Activated T-helper 17 cell treated with anti-CD3 and anti-CD28 coated beads, Interleukin-2, amount 50 U/mL, for 72 hours (primary cell): ENCODE measurements at regions not wholly inside any gene's neighbourhood (a gene's known extent, or its start where the extent isn't known, plus 50 kb on each side); places are given as distances from the start of the nearest gene placed in this dataset.
"Not testable (repeated sequence)": the region's sequence is repeated elsewhere in the genome, so short reads cannot be mapped to it uniquely, and the experiment has no call there.

Source experiments
- ATAC-seq: fragments of 150-1000 bp; cut with Tn5 transposase; replicated peaks from 2 replicates; pipeline ENCODE4 v1.10.0; 2021; ENCODE audit warnings: mild to moderate bottlenecking, moderate library complexity
- H3K27ac Mint-ChIP-seq: one replicate; pipeline ENCODE4 v1.8.0; 2022; ENCODE audit warnings: mixed read lengths
- H3K27me3 Mint-ChIP-seq: one replicate; pipeline ENCODE4 v1.8.0; 2022; ENCODE audit warnings: mixed read lengths
- H3K36me3 Mint-ChIP-seq: one replicate; pipeline ENCODE4 v1.8.0; 2022; ENCODE audit warnings: low read depth, mild to moderate bottlenecking, mixed read lengths
- H3K4me1 Mint-ChIP-seq: one replicate; pipeline ENCODE4 v1.8.0; 2022; ENCODE audit warnings: mixed read lengths
- H3K4me3 Mint-ChIP-seq: one replicate; pipeline ENCODE4 v1.8.0; 2022; ENCODE audit warnings: mild to moderate bottlenecking, mixed read lengths
- H3K9me3 Mint-ChIP-seq: one replicate; pipeline ENCODE4 v1.8.0; 2022; ENCODE audit warnings: mixed read lengths

DNA sequence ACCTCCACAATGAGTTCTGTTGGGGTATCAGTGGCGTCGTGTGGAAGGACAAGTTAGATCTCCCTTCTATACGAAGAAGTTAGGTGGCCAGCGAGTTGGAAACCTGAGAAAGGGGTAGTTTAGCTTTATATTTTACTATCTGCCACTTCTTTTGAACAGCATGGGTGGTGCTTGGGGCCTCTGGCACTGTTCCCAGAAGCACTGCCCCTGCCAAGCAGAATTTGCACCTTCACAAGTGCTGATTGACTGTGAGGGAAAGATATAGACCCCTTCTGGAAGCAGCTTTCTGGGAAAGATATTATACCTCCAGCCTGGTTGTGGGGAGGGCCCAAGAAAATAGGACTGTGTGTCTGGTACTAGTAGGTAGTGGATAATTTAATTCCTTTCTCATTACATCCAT lies 246.9 kb downstream of the FBXO8 start:
- Mint-ChIP-seq H3K27ac (no peak overlapping the region), H3K4me1 (no peaks in the 10 kb centered on the region), H3K27me3 (peaks cover 3% of the 10 kb centered on the region), H3K36me3 (no peaks in the 10 kb centered on the region), H3K9me3 (no peaks in the 10 kb centered on the region), H3K4me3 (no peak overlapping the region)
- ATAC-seq, result no peak

DNA sequence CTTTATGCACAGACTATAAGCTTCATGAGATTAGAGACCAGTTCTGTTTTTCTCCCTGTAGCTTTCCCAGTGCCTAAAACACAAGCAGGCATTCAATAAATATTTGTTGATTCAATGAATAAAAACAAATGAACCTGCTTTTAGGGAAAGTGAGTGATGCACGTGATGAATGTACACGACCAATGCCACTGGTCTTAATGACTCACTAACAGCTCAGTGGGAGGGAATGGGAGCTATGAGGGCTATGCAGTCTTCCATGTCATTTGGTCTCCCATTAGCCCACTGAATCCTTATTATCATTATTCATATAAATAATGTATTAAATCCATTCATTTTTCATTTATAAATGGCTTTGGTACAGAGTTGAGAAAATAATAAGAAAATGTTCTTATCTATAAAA lies 247.4 kb downstream of the FBXO8 start:
- Mint-ChIP-seq H3K4me1 (no peaks in the 10 kb centered on the region), H3K36me3 (no peaks in the 10 kb centered on the region), H3K9me3 (no peaks in the 10 kb centered on the region), H3K4me3 (no peak overlapping the region), H3K27ac (no peak overlapping the region), H3K27me3 (peaks cover 3% of the 10 kb centered on the region)
- no peak for ATAC-seq

DNA sequence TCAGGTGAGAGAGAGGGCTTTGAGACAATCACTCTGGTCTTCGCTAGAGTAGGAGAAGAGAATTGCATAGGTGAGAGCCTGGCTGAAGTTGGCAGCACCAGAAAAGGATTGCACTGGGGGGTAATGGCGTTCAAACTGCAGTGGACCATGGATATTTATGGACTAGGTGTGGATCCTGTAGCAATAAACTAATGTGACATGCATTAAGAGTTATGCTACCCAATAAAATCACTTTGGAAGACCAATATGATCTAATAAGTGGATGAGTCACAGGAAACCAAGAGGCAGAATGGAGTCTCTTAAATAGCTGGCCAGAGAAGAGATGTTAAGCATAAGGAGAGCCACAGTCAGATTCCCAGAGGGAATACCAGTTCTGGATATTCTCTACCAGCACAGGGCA lies 259.8 kb downstream of the FBXO8 start:
- Mint-ChIP-seq H3K4me3 (no peak overlapping the region), H3K27ac (no peak overlapping the region), H3K27me3 (peaks cover 3% of the 10 kb centered on the region), H3K9me3 (no peaks in the 10 kb centered on the region), H3K4me1 (no peaks in the 10 kb centered on the region), H3K36me3 (no peaks in the 10 kb centered on the region)
- ATAC-seq, result no peak

DNA sequence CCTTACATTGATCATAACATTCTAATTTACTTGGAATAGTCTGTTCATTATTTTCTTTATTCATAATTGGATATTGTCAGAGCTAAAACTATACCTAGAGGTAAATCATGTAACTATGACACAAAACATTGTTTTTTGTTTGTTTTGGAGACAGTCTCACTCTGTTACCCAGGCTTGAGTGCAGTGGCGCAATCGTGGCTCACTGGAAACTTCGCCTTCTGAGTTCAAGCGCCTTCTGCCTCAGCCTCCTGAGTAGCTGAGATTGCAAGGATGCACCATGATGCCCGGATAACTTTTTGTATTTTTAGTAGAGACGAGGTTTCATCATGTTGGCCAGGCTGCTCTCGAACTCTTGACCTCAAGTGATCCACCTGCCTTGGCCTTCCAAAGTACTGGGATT lies 265.2 kb downstream of the FBXO8 start:
- no peaks in the 10 kb centered on the region for H3K36me3 Mint-ChIP-seq
- H3K9me3 Mint-ChIP-seq, result no peaks in the 10 kb centered on the region
- ATAC-seq, result no peak
- H3K4me1 Mint-ChIP-seq, result no peaks in the 10 kb centered on the region
- no peak overlapping the region for H3K4me3 Mint-ChIP-seq
- peaks cover 3% of the 10 kb centered on the region for H3K27me3 Mint-ChIP-seq
- H3K27ac Mint-ChIP-seq, result no peak overlapping the region

DNA sequence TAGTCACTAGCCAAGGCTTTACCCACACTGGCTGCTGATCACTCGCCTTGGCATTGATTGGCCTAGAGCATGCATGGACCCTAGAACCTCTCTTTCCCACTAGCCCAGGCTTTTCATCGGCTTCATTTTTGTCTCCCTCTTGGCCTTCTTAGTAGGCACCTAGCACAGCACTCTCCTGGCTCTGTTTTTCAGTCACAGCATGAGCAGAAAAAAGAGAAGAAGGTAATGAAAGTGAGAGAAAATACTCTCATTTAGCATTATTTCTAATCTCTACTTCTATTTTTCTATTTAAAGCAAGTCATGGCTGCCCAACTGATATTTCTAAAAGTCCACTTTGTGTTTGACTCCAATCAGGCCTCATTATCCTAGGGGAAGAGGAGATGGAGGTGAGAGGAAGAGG lies 267.2 kb downstream of the FBXO8 start:
- Mint-ChIP-seq H3K27me3 (peaks cover 6% of the 10 kb centered on the region), H3K4me1 (no peaks in the 10 kb centered on the region), H3K4me3 (no peak overlapping the region), H3K36me3 (no peaks in the 10 kb centered on the region), H3K27ac (no peak overlapping the region), H3K9me3 (no peaks in the 10 kb centered on the region)
- no peak for ATAC-seq

DNA sequence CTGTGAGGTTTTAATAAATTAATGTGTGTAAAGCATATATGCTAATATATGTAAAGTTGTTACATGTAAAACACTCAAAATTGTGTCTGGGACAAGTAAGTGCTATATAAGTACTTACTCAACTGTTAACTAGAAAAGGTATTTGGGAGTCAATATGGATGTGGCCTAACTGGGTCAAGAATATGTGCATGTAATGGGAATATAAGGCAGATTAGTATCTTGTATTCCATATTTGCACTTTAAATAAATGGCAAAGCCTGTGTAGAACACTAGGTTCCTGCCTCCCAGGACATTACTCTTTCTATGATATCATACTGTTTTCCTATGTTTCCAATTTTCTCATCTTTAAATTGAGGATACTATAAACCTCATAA lies 270.6 kb downstream of the FBXO8 start:
- Mint-ChIP-seq H3K9me3 (no peaks in the 10 kb centered on the region), H3K4me3 (no peak overlapping the region), H3K36me3 (no peaks in the 10 kb centered on the region), H3K27ac (no peak overlapping the region), H3K27me3 (peaks cover 6% of the 10 kb centered on the region), H3K4me1 (no peaks in the 10 kb centered on the region)
- ATAC-seq, result no peak

DNA sequence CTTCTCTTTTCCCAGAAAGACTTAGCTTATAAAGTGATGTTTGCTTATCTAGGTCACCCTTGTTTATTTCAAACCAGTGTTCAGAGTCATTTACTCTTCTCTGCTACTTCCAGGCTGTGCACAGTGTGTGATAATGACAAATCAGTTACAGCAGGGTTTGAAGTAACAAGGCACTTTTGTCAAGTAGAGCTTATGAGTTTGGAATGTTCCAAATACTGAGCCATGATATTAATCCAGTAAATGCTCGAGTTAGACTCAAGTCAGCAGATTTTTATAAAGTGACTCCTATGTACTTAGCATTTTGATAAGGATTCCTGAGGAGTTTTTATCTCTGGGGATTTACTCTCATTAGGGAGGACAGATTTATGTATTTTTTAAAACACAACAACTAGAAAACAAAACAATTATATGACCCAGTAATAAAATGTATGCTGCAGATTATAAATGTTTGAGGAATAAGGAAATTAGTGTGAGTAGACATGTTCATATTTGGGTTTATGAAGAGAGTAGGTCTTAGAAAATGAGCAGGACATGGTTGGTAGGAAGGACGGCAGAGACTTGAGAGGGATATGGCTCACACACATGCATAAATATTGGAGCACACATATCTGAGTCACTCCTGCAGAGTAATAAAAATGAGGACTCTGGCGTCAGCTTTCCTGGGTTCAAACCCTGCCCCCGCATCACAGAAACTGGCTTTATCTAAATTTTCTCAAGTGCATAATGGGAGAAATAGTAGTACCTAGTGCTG lies 271.2 kb downstream of the FBXO8 start:
- Mint-ChIP-seq H3K27me3 (peaks cover 6% of the 10 kb centered on the region), H3K4me3 (no peak overlapping the region), H3K36me3 (no peaks in the 10 kb centered on the region), H3K27ac (no peak overlapping the region), H3K4me1 (no peaks in the 10 kb centered on the region), H3K9me3 (no peaks in the 10 kb centered on the region)
- ATAC-seq, result no peak

DNA sequence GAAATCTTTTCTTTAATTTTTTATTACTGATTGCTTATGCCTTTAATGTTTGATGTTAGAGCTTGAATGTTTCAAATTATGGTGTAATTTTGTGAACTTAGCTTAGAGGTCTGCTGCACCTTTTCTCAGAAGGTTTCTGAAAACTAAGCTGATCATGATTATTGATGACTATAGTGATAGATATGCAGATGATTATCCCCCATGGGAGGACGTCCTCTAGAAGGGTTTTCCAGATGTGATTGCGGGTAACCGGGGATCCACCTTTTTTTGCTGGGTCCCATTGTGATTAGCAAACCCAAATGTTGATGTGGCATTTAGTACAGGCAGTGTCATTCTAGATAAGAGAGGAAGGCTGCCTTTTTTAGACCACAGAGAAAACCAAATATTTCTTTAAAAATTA lies 272.9 kb downstream of the FBXO8 start:
- Mint-ChIP-seq H3K4me3 (no peak overlapping the region), H3K9me3 (no peaks in the 10 kb centered on the region), H3K36me3 (no peaks in the 10 kb centered on the region), H3K4me1 (no peaks in the 10 kb centered on the region), H3K27ac (no peak overlapping the region), H3K27me3 (peaks cover 6% of the 10 kb centered on the region)
- ATAC-seq, result no peak

DNA sequence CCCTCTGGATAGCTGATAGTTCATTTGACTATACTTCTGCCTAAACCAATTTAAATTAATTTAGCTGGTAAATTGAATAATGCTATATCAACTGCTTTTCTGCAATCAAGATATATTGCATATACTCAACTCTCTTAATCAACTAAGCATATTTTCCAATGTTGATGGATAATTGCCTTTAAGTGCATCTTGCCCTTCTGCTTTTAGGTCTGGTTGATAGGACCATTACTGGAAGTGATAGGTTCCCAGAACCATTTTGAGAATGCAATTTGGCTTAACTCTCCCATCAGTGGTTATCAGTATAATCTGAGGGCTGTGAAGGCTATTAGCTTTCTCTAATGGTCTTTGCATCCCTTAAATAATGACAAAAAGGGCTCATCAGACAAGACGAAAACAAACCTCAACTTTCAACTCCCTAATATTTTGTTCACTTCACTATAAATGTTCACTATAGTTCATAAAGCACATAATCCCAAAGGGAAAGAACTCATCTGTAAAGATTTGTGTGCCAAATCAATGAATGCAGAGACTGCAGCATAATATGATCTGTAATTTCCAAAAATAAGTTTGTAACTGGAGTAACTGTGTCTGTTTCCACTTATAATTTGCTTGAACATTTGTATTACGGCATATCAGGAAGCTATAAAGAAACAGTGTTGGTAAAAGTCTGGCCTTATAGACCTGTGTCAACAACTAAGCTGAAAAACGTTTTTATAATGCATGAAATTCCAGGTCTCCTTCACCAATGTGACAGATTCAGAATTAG lies 273.6 kb downstream of the FBXO8 start:
- Mint-ChIP-seq H3K36me3 (no peaks in the 10 kb centered on the region), H3K27ac (no peak overlapping the region), H3K9me3 (no peaks in the 10 kb centered on the region), H3K4me1 (no peaks in the 10 kb centered on the region), H3K27me3 (peaks cover 6% of the 10 kb centered on the region), H3K4me3 (no peak overlapping the region)
- ATAC-seq, result no peak

DNA sequence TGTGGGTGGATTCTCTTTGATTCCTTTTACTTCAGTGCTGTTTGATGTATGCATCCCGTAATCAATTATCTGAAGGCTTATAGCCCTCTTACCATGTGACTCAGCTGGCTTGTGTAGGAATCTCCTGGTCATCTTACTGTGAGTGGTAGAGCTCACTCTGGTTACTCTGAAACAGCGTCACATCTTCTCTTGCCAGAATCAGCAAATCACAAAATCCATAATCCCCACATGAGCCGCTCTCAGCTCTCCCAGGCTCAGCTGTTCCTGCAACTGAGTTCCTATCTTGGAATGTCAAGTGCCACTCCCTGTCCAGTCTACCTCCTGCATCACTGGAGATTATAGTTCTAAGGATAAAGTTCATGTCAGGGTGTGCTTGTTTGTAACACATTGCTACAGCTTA lies 278.0 kb downstream of the FBXO8 start:
- H3K27me3 Mint-ChIP-seq, result no peaks in the 10 kb centered on the region
- ATAC-seq, result no peak
- H3K27ac Mint-ChIP-seq, result no peak overlapping the region
- H3K36me3 Mint-ChIP-seq, result no peaks in the 10 kb centered on the region
- no peak overlapping the region for H3K4me3 Mint-ChIP-seq
- H3K4me1 Mint-ChIP-seq, result no peaks in the 10 kb centered on the region
- no peaks in the 10 kb centered on the region for H3K9me3 Mint-ChIP-seq

DNA sequence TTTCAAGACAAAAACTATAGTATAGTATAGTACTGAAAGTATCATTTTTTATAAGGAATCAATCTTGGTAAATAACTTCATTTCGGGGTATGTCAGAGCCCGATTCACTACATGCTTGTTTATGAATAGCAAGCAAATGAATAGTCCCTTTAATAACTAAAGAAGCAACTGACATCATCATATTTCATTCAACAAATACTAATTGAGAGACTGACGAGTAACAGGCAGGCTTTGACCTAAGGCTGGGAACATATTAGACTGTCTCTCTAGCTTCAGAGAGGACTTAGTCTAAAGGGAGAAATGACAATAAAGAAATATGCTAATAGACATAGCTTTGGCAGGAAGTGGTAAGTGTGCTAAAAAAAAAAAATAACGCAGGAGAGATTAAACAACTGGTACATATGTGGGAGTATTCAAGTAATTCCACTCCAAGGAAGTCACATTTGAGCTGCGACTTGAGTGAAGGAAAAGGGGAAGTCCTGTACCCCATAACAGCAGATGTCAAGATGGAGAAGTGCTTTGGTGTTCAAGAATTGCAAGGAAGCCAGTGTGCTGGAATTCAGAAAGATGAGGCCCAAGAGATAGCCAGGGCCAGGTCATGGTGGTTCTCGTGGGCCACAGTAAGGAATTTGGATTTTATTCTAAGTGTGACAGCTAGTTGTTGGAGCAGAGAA lies 284.9 kb downstream of the FBXO8 start:
- Mint-ChIP-seq H3K9me3 (no peaks in the 10 kb centered on the region), H3K36me3 (no peaks in the 10 kb centered on the region), H3K27ac (no peak overlapping the region), H3K4me3 (no peak overlapping the region), H3K4me1 (no peaks in the 10 kb centered on the region), H3K27me3 (no peaks in the 10 kb centered on the region)
- ATAC-seq, result no peak

DNA sequence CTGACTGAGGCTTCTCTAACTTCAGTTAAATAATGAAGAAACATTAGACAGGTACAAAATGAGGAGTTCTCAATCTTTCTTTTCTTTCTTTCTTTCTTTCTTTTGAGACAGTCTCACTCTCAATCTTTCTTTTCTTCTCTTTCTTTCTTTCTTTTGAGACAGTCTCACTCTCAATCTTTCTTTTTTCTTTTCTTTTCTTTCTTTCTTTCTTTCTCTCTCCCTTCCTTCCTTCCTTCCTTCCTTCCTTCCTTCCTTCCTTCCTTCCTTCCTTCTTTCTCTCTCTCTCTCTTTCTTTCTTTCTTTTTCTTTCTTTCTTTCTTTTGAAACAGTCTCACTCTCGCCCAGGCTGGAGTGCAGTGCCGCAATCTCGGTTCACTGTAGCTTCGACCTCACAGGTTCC lies 287.7 kb downstream of the FBXO8 start:
- not testable (repeated sequence) for H3K4me1 Mint-ChIP-seq, H3K36me3 Mint-ChIP-seq, H3K27me3 Mint-ChIP-seq, H3K27ac Mint-ChIP-seq, H3K9me3 Mint-ChIP-seq, ATAC-seq, H3K4me3 Mint-ChIP-seq

DNA sequence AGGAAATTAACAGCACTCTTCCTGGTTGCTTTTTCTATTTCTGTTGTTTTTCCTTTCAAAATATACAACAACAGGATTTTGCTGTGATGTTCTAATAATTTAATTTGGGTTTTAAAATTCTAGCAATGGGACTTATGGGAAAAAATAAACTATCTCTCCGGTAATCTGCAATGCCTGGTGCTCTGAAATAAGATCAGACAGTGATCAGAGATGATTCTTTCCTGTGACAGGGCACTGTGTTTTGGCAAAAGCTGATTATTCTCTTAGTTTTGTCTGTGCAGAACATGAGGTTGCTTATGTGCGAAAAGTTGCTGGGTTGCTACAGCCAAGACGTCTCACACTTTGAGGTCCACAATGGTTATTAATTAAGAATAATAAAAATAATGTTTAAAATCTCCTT lies 291.7 kb downstream of the FBXO8 start:
- Mint-ChIP-seq H3K9me3 (no peaks in the 10 kb centered on the region), H3K36me3 (no peaks in the 10 kb centered on the region)
- no peak for ATAC-seq

DNA sequence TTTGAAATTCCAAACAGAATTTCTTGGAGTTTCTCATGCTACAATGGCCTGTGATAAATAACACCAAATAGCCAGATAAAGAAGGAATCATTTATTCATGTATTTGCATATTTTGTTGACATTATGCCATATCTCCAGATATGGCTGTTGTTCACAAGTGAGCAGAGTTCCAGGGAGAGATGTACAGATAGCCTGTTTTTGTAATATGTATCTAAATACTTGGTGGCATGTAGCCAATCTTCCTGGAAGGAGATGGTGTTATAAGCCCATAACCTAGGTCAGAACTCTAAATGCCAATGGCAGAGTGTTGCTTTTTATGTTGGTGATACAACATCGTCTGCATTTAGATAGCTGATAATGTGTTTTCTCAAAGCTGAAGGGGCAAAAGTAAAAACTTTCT lies 292.2 kb downstream of the FBXO8 start:
- Mint-ChIP-seq H3K27ac (no peak overlapping the region), H3K4me1 (no peaks in the 10 kb centered on the region), H3K36me3 (no peaks in the 10 kb centered on the region), H3K27me3 (peaks cover 8% of the 10 kb centered on the region), H3K9me3 (no peaks in the 10 kb centered on the region), H3K4me3 (no peak overlapping the region)
- no peak for ATAC-seq

More for the DNA sequence above, 291.7 kb downstream of the FBXO8 start:
- Mint-ChIP-seq H3K4me1 (no peaks in the 10 kb centered on the region), H3K27me3 (peaks cover 5% of the 10 kb centered on the region), H3K4me3 (no peak overlapping the region), H3K27ac (no peak overlapping the region)

DNA sequence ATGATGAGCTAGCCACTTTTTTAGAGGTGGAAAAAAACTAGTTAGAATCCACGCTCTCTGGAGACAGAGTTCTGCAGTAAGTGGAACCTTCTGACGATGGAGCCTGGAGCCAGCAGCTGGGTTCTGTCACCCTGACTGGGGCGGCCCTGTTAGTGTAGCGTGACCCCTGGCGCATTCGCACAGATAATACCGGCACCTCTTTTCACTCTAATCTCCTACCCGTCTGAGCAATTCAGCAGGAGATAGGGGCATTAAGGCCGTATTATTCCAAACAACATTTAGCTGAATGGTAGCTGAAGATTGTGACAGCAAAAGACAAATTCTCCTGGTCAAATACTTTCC lies 292.6 kb downstream of the FBXO8 start:
- Mint-ChIP-seq H3K9me3 (no peaks in the 10 kb centered on the region), H3K4me3 (no peak overlapping the region), H3K27ac (no peak overlapping the region), H3K36me3 (no peaks in the 10 kb centered on the region), H3K4me1 (no peaks in the 10 kb centered on the region), H3K27me3 (peaks cover 9% of the 10 kb centered on the region)
- ATAC-seq, result no peak
